ENCODE measurements at regions not wholly inside any gene's neighbourhood (a gene's known extent, or its start where the extent isn't known, plus 50 kb on each side); places are given as distances from the start of the nearest gene placed in this dataset.
"Not testable (repeated sequence)": the region's sequence is repeated elsewhere in the genome, so short reads cannot be mapped to it uniquely, and the experiment has no call there.

DNA sequence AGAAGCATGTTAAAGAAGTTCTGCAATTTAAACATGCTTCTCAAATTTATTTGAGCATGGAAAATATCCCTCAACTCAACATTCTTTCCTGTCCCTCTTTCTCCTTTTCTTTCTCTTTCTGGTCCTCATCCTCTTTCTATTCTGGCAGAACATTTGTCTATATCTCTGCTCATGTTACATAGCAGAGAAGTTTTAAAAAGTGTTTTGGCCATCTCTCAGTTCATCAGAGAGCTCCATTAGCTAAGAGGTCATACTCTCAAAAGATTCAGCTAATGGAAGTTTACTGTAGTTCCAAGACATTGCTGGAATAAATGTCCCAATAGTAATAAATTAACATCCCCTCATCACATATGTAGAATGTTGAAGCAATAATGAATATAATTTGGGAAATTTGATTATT lies 53.5 kb downstream of the XCL2 start:
- Mint-ChIP-seq H3K27me3 (no peaks in the 10 kb centered on the region), H3K4me1 (peaks cover 16 to 26% (median 25%) of the 10 kb centered on the region in 3 donors), H3K9me3 (peaks cover 0 to 6% (median 4%) of the 10 kb centered on the region in 3 donors), H3K4me3 (no peak overlapping the region), H3K27ac (no peak overlapping the region), H3K36me3 (peaks cover 4% of the 10 kb centered on the region)
- ATAC-seq (replicated peaks in 1 of 4) (no peak), DNase-seq (no peak)
- no peak overlapping the region for H3K4me3 ChIP-seq (ENCODE audit: control insufficient read depth in 1 of 2, extremely low read depth in 1 of 2, low read length in 1 of 2)
- ChIA-PET POLR2A (interaction anchor here in 1 of 2 donors (0.5 kb wide), 1 partner anchor 20 kb away, joined by 3 read pairs; no protein-coding TSS in a partner anchor), CTCF (no interaction called here)
- H3K36me3 ChIP-seq (ENCODE audit: control insufficient read depth in 2 of 2, extremely low read depth in 1 of 2, insufficient read depth in 1 of 2, low read length in 1 of 2): no peaks in the 10 kb centered on the region
- H3K27ac ChIP-seq (ENCODE audit: low read length): no peak overlapping the region
- H3K9me3 ChIP-seq: no peaks in the 10 kb centered on the region
- no peaks in the 10 kb centered on the region for H3K27me3 ChIP-seq (replicated peaks in 1 of 2; ENCODE audit: control insufficient read depth in 2 of 2, extremely low read depth in 1 of 2, insufficient read depth in 2 of 2, low read length in 1 of 2)
- H3K4me1 ChIP-seq (ENCODE audit: control insufficient read depth in 1 of 2, extremely low read depth in 1 of 2, insufficient read depth in 2 of 2, low read length in 2 of 2): peaks cover 3 to 4% of the 10 kb centered on the region in 2 experiments

DNA sequence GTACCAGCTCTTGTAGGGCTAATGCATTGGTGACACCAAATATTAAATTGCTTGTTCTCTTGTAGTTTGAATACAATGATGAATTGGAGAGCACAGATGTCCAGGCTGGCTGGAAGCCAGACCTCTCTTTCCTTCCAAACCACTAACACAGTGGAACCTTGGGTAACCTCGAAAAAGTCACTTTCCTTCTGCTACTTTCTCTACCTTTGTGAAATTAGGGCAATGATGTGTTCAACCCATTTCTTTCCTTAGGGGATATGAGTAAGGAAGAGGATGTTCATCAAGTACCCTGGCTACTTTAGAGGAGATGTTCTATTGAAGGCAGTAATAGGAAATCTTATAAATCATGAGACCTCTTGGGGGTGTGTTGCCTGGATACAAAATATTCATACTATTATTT lies 55.7 kb downstream of the XCL2 start:
- Histone ChIP-seq H3K27ac (ENCODE audit: low read length) (no peak overlapping the region), H3K36me3 (ENCODE audit: control insufficient read depth in 2 of 2, extremely low read depth in 1 of 2, insufficient read depth in 1 of 2, low read length in 1 of 2) (no peaks in the 10 kb centered on the region), H3K9me3 (no peaks in the 10 kb centered on the region), H3K4me1 (ENCODE audit: control insufficient read depth in 1 of 2, extremely low read depth in 1 of 2, insufficient read depth in 2 of 2, low read length in 2 of 2) (peaks cover 11 to 14% of the 10 kb centered on the region in 2 experiments), H3K27me3 (replicated peaks in 1 of 2; ENCODE audit: control insufficient read depth in 2 of 2, extremely low read depth in 1 of 2, insufficient read depth in 2 of 2, low read length in 1 of 2) (no peaks in the 10 kb centered on the region), H3K4me3 (ENCODE audit: control insufficient read depth in 1 of 2, extremely low read depth in 1 of 2, low read length in 1 of 2) (no peak overlapping the region)
- Mint-ChIP-seq H3K4me3 (no peak overlapping the region), H3K9me3 (peaks cover 0 to 6% (median 4%) of the 10 kb centered on the region in 3 donors), H3K27ac (peak overlapping the region in 1 of 2 donors; percentile 43), H3K4me1 (peaks cover 38 to 47% (median 44%) of the 10 kb centered on the region in 3 donors), H3K36me3 (peaks cover 4% of the 10 kb centered on the region), H3K27me3 (no peaks in the 10 kb centered on the region)
- ATAC-seq (replicated peaks in 1 of 4) (no peak), DNase-seq (no peak)
- no CpG with 5 or more reads among the region's 1 CpG for WGBS (ENCODE audit: insufficient coverage)
- ChIA-PET POLR2A (no interaction called here), CTCF (interaction anchor here in 1 of 2 donors (1.0 kb wide), 1 partner anchor 19 kb away, joined by 3 read pairs; no protein-coding TSS in a partner anchor)

DNA sequence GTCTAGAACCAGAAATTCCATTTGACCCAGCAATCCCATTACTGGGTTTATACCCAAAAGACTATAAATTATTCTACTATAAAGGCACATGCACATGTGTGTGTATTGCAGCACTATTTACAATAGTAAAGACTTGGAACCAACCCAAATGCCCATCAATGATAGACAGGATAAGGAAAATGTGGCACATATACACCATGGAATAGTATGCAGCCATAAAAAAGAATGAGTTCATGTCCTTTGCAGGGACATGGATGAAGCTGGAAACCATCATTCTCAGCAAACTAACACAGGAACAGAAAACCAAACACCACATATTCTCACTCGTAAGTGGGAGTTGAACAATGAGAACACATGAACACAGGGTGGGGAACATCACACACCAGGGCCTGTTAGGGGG lies 57.0 kb downstream of the XCL2 start:
- ATAC-seq (replicated peaks in 1 of 4); H3K36me3 ChIP-seq (ENCODE audit: control insufficient read depth in 2 of 2, extremely low read depth in 1 of 2, insufficient read depth in 1 of 2, low read length in 1 of 2); H3K27me3 ChIP-seq (replicated peaks in 1 of 2; ENCODE audit: control insufficient read depth in 2 of 2, extremely low read depth in 1 of 2, insufficient read depth in 2 of 2, low read length in 1 of 2); H3K27ac ChIP-seq (ENCODE audit: low read length); DNase-seq; H3K27me3 Mint-ChIP-seq; H3K36me3 Mint-ChIP-seq; H3K9me3 ChIP-seq; H3K4me3 Mint-ChIP-seq; POLR2A ChIA-PET; H3K9me3 Mint-ChIP-seq; H3K4me3 ChIP-seq (ENCODE audit: control insufficient read depth in 1 of 2, extremely low read depth in 1 of 2, low read length in 1 of 2): not testable (repeated sequence)
- WGBS (ENCODE audit: insufficient coverage): no CpG with 5 or more reads among the region's 1 CpG
- Mint-ChIP-seq H3K27ac (peak overlapping the region; percentile 84 to 92), H3K4me1 (peaks cover 44 to 58% (median 52%) of the 10 kb centered on the region in 3 donors)
- peaks cover 11 to 14% of the 10 kb centered on the region in 2 experiments for H3K4me1 ChIP-seq (ENCODE audit: control insufficient read depth in 1 of 2, extremely low read depth in 1 of 2, insufficient read depth in 2 of 2, low read length in 2 of 2)
- CTCF ChIA-PET: interaction anchor here in 1 of 2 donors (1.0 kb wide), 1 partner anchor 20 kb away, joined by 3 read pairs; no protein-coding TSS in a partner anchor

DNA sequence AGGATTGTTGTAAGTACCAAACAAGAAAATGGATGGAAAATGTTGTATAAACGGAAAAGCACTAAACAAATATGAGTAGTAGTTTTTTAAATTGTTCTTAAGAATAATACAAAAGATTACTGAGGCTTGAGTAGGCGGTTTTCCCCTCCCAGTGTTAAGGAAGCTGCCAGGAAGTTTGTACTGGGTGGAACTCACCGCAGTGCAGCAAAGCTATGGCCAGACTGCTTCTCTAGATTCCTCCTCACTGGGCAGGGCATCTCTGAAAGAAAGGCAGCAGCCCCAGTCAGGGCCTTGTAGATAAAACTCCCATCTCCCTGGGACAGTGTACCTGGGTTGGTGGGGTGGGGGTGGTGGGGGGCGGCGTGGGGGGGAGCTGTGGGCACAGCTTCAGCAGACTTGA lies 58.7 kb downstream of the XCL2 start:
- no peaks in the 10 kb centered on the region for H3K9me3 ChIP-seq
- H3K4me3 Mint-ChIP-seq: peak overlapping the region in 2 of 3 donors; percentile 21 to 56
- no peaks in the 10 kb centered on the region for H3K27me3 ChIP-seq (replicated peaks in 1 of 2; ENCODE audit: control insufficient read depth in 2 of 2, extremely low read depth in 1 of 2, insufficient read depth in 2 of 2, low read length in 1 of 2)
- ChIA-PET CTCF (interaction anchor here in 1 of 2 donors (1.1 kb wide), 1 partner anchor 8 kb away, joined by 3 read pairs; no protein-coding TSS in a partner anchor), POLR2A (interaction anchor here in 1 of 2 donors (0.6 kb wide), 1 partner anchor 250 kb away, joined by 4 read pairs; no protein-coding TSS in a partner anchor)
- peak overlapping the region; percentile 84 to 92 for H3K27ac Mint-ChIP-seq
- peak overlapping the region; percentile 49 for H3K27ac ChIP-seq (ENCODE audit: low read length)
- DNase-seq (peak in 10 of 35 experiments; percentile 1 to 46 (median 8)), ATAC-seq (replicated peaks in 1 of 4) (peak; percentile 55 to 74 (median 67))
- peaks cover 15 to 16% of the 10 kb centered on the region in 2 experiments for H3K4me1 ChIP-seq (ENCODE audit: control insufficient read depth in 1 of 2, extremely low read depth in 1 of 2, insufficient read depth in 2 of 2, low read length in 2 of 2)
- peaks cover 4% of the 10 kb centered on the region for H3K36me3 Mint-ChIP-seq
- H3K36me3 ChIP-seq (ENCODE audit: control insufficient read depth in 2 of 2, extremely low read depth in 1 of 2, insufficient read depth in 1 of 2, low read length in 1 of 2): no peaks in the 10 kb centered on the region
- no peak overlapping the region for H3K4me3 ChIP-seq (ENCODE audit: control insufficient read depth in 1 of 2, extremely low read depth in 1 of 2, low read length in 1 of 2)
- WGBS (ENCODE audit: insufficient coverage): no CpG with 5 or more reads among the region's 5 CpGs
- H3K4me1 Mint-ChIP-seq: peaks cover 54 to 70% (median 62%) of the 10 kb centered on the region in 3 donors
- H3K9me3 Mint-ChIP-seq: peaks cover 4 to 6% (median 4%) of the 10 kb centered on the region in 3 donors
- no peaks in the 10 kb centered on the region for H3K27me3 Mint-ChIP-seq

DNA sequence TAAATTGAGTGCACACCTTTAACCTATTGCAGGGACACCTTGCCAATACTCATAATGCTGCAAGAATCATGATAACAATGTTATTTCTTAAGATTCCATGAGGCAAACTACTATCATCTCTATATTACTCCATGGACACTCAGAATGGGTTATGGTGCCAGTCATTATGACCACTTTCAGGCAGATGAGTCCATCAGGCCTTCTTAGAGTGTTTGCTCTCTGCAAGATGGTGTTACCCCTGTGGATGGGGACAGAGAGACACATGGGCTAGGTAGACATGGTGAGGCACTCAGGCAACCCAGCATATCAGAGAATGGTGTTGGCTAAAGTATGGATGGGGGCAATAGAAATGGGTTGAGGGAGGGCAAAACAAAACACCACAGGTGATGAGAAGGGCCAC lies 59.7 kb downstream of the XCL2 start:
- Mint-ChIP-seq H3K27ac (peak overlapping the region; percentile 84 to 89), H3K27me3 (no peaks in the 10 kb centered on the region), H3K4me3 (peak overlapping the region in 1 of 3 donors; percentile 56), H3K36me3 (peaks cover 4% of the 10 kb centered on the region), H3K4me1 (peaks cover 63 to 80% (median 72%) of the 10 kb centered on the region in 3 donors), H3K9me3 (peaks cover 4 to 7% (median 6%) of the 10 kb centered on the region in 3 donors)
- Histone ChIP-seq H3K4me1 (ENCODE audit: control insufficient read depth in 1 of 2, extremely low read depth in 1 of 2, insufficient read depth in 2 of 2, low read length in 2 of 2) (peaks cover 15 to 16% of the 10 kb centered on the region in 2 experiments), H3K9me3 (no peaks in the 10 kb centered on the region), H3K4me3 (ENCODE audit: control insufficient read depth in 1 of 2, extremely low read depth in 1 of 2, low read length in 1 of 2) (no peak overlapping the region), H3K27me3 (replicated peaks in 1 of 2; ENCODE audit: control insufficient read depth in 2 of 2, extremely low read depth in 1 of 2, insufficient read depth in 2 of 2, low read length in 1 of 2) (no peaks in the 10 kb centered on the region), H3K27ac (ENCODE audit: low read length) (peak overlapping the region; percentile 46), H3K36me3 (ENCODE audit: control insufficient read depth in 2 of 2, extremely low read depth in 1 of 2, insufficient read depth in 1 of 2, low read length in 1 of 2) (no peaks in the 10 kb centered on the region)
- no peak for ATAC-seq (replicated peaks in 1 of 4)
- DNase-seq: no peak
- ChIA-PET CTCF (interaction anchor here in 1 of 2 donors (0.5 kb wide), 1 partner anchor 121 kb away, joined by 3 read pairs; no protein-coding TSS in a partner anchor), POLR2A (no interaction called here)

DNA sequence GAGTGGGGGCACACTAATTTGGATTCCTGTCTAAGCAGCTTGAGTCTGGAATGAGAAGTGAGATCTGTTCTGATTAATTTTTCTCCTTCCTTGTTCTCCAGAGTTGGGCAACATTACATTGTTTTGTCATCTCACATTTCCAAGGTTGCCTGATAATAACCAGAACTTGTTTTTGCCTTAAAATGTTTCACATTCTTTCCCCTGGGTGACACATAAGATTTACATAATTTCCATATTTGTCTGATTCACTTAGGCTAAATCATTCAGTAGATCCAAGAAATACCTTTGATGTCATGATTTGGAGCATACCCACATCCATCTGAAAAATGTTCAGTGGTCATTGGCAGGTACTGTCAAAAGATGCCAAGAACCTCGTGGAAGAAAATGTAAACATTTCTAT lies 60.3 kb downstream of the XCL2 start:
- H3K27me3 Mint-ChIP-seq: no peaks in the 10 kb centered on the region
- no peak overlapping the region for H3K4me3 Mint-ChIP-seq
- Histone ChIP-seq H3K27ac (ENCODE audit: low read length) (no peak overlapping the region), H3K36me3 (ENCODE audit: control insufficient read depth in 2 of 2, extremely low read depth in 1 of 2, insufficient read depth in 1 of 2, low read length in 1 of 2) (no peaks in the 10 kb centered on the region), H3K9me3 (no peaks in the 10 kb centered on the region), H3K27me3 (replicated peaks in 1 of 2; ENCODE audit: control insufficient read depth in 2 of 2, extremely low read depth in 1 of 2, insufficient read depth in 2 of 2, low read length in 1 of 2) (no peaks in the 10 kb centered on the region), H3K4me3 (ENCODE audit: control insufficient read depth in 1 of 2, extremely low read depth in 1 of 2, low read length in 1 of 2) (no peak overlapping the region), H3K4me1 (ENCODE audit: control insufficient read depth in 1 of 2, extremely low read depth in 1 of 2, insufficient read depth in 2 of 2, low read length in 2 of 2) (peaks cover 15 to 16% of the 10 kb centered on the region in 2 experiments)
- DNase-seq (no peak), ATAC-seq (replicated peaks in 1 of 4) (no peak)
- H3K36me3 Mint-ChIP-seq: peaks cover 4% of the 10 kb centered on the region
- H3K9me3 Mint-ChIP-seq: peaks cover 4 to 7% (median 6%) of the 10 kb centered on the region in 3 donors
- POLR2A ChIA-PET: no interaction called here
- H3K4me1 Mint-ChIP-seq: peaks cover 64 to 85% (median 77%) of the 10 kb centered on the region in 3 donors
- WGBS (ENCODE audit: insufficient coverage): no CpG with 5 or more reads among the region's 1 CpG
- peak overlapping the region; percentile 55 to 69 for H3K27ac Mint-ChIP-seq
- CTCF ChIA-PET: interaction anchor here in 1 of 2 donors (0.6 kb wide), 1 partner anchor 236 kb away, joined by 3 read pairs; no protein-coding TSS in a partner anchor

Measured in T-cell (primary cell).